22Rv1 (cell line): ENCODE measurements at regions not wholly inside any gene's neighbourhood (a gene's known extent, or its start where the extent isn't known, plus 50 kb on each side); places are given as distances from the start of the nearest gene placed in this dataset.

Experiments
- ZFX ChIP-seq: fragments of 450-650 bp; IDR thresholded peaks from 2 replicates; pipeline ENCODE4 v1.6.1; 2017; ENCODE audit warnings: antibody characterized with exemption, borderline replicate concordance
- TF ChIP-seq, protein P1 (sequence below): fragments of 450-650 bp; IDR thresholded peaks from 2 replicates; pipeline ENCODE4 v1.5.1; 2017; ENCODE audit warnings: mild to moderate bottlenecking

DNA sequence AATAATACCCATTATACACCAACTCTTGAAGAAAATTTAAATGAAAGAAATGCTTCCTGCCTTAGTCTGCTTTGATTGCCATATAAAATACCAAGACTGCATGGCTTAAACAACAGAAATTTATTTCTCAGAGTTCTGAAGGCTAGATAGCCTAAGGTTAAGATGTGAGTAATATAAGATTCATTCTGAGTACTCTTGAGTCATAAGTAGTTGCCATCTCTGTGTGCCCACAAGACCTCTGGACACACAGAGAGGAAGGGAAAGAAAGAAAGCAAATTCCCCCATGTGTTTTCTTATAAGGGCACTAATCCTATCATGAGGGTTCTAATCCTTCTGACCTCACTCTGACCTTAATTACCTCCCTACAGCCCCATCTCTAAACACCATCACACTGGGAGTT is 201.2 kb downstream of the PTN start:
- TF ChIP-seq, protein P1, sequence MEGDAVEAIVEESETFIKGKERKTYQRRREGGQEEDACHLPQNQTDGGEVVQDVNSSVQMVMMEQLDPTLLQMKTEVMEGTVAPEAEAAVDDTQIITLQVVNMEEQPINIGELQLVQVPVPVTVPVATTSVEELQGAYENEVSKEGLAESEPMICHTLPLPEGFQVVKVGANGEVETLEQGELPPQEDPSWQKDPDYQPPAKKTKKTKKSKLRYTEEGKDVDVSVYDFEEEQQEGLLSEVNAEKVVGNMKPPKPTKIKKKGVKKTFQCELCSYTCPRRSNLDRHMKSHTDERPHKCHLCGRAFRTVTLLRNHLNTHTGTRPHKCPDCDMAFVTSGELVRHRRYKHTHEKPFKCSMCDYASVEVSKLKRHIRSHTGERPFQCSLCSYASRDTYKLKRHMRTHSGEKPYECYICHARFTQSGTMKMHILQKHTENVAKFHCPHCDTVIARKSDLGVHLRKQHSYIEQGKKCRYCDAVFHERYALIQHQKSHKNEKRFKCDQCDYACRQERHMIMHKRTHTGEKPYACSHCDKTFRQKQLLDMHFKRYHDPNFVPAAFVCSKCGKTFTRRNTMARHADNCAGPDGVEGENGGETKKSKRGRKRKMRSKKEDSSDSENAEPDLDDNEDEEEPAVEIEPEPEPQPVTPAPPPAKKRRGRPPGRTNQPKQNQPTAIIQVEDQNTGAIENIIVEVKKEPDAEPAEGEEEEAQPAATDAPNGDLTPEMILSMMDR = no peak
- TF ChIP-seq ZFX = no peak
